DOHH2 (cell line): ENCODE measurements at regions not wholly inside any gene's neighbourhood (a gene's known extent, or its start where the extent isn't known, plus 50 kb on each side); places are given as distances from the start of the nearest gene placed in this dataset.

Source experiments
- EZH2phosphoT487 ChIP-seq: fragments of 200-600 bp; sonication (generic); IDR thresholded peaks from 2 replicates; pipeline ENCODE4 v1.6.1; 2017; ENCODE audit warnings: borderline replicate concordance, mild to moderate bottlenecking, antibody characterized with exemption, low read length, moderate library complexity, mixed read lengths
- TF ChIP-seq, protein P1 (sequence below): fragments of 200-600 bp; sonication (generic); IDR thresholded peaks from one replicate; pipeline ENCODE4 v1.5.1; 2014; ENCODE audit warnings: antibody characterized with exemption, mild to moderate bottlenecking, low read depth, low read length; ENCODE audit not compliant: poor library complexity, severe bottlenecking

GRCh38 chr3:106121491-106122289 lies 252.9 kb upstream of the CBLB start:
- TF ChIP-seq, protein P1, sequence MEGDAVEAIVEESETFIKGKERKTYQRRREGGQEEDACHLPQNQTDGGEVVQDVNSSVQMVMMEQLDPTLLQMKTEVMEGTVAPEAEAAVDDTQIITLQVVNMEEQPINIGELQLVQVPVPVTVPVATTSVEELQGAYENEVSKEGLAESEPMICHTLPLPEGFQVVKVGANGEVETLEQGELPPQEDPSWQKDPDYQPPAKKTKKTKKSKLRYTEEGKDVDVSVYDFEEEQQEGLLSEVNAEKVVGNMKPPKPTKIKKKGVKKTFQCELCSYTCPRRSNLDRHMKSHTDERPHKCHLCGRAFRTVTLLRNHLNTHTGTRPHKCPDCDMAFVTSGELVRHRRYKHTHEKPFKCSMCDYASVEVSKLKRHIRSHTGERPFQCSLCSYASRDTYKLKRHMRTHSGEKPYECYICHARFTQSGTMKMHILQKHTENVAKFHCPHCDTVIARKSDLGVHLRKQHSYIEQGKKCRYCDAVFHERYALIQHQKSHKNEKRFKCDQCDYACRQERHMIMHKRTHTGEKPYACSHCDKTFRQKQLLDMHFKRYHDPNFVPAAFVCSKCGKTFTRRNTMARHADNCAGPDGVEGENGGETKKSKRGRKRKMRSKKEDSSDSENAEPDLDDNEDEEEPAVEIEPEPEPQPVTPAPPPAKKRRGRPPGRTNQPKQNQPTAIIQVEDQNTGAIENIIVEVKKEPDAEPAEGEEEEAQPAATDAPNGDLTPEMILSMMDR, result peak; percentile 17
- TF ChIP-seq EZH2phosphoT487, result no peak
